GM12878 (cell line): ENCODE measurements at regions not wholly inside any gene's neighbourhood (a gene's known extent, or its start where the extent isn't known, plus 50 kb on each side); places are given as distances from the start of the nearest gene placed in this dataset.

Source experiments
- ATAC-seq: fragments of 200-7000 bp; cut with Tn5 transposase; 3 replicates; pipeline ENCODE4 v1.9.1; 2020; ENCODE audit warnings: mild to moderate bottlenecking, moderate library complexity
- BruUV-seq: library from RNA; stranded (reverse); fragments of 400-500 nt; replicated peaks from 2 replicates; lab custom pipeline; 2021; lab: Mats Ljungman, UMichigan
- CTCF ChIA-PET: fragments of 300-600 bp; sonication (Branson Sonifier 250); formaldehyde crosslinking; extraction: SDS; loops from one replicate; lab custom pipeline; 2021; ENCODE audit warnings: inconsistent platforms; lab: Yijun Ruan, JAX
- POLR2A ChIA-PET: fragments of 350-600 bp; formaldehyde crosslinking; extraction: SDS; loops from one replicate; lab custom pipeline; 2021; ENCODE audit warnings: inconsistent platforms; lab: Charles Lee
- RAD21 ChIA-PET: fragments of 300-600 bp; sonication (Branson Sonifier 250); formaldehyde crosslinking; loops from one replicate; lab custom pipeline; 2023; ENCODE audit warnings: antibody characterized with exemption; ENCODE audit not compliant: unreplicated experiment; lab: Charles Lee
- SMC1A ChIA-PET: fragments of 300-600 bp; sonication (Branson Sonifier 250); formaldehyde crosslinking; loops from one replicate; lab custom pipeline; 2023; ENCODE audit not compliant: unreplicated experiment, uncharacterized antibody; lab: Charles Lee
- DNase-seq: peaks from one replicate; pipeline ENCODE4 v3.0.0-alpha.2; 2011; ENCODE audit warnings: low read depth, low spot score
- FAIRE-seq: peaks from 3 replicates; lab custom pipeline; 2011; peaks lifted over from hg19 to GRCh38; lab: Jason Lieb, UNC
- H2AFZ ChIP-seq: 2 replicates; pipeline ENCODE4 v1.6.0; 2011; ENCODE audit warnings: low read depth, low read length, control low read depth; ENCODE audit not compliant: control insufficient read depth
- H3K27ac ChIP-seq: 2 replicates; pipeline ENCODE4 v1.5.1; 2011; ENCODE audit warnings: control low read depth; ENCODE audit not compliant: control insufficient read depth, insufficient read depth
- H3K27me3 ChIP-seq, 2 experiments: replicated peaks in 1 of 2; 2 replicates each; pipeline versions ENCODE4 v1.6.0 to v1.6.1; 2011; ENCODE audit warnings: low read length in 1 of 2; ENCODE audit not compliant: control insufficient read depth in 2 of 2, insufficient read depth in 2 of 2
- H3K36me3 ChIP-seq, 2 experiments: 2 replicates each; pipeline ENCODE4 v1.5.1; 2011; ENCODE audit warnings: low read length in 1 of 2; ENCODE audit not compliant: control insufficient read depth in 2 of 2, insufficient read depth in 2 of 2
- H3K4me1 ChIP-seq: 2 replicates; pipeline ENCODE4 v1.6.1; 2011; ENCODE audit warnings: mild to moderate bottlenecking, low read length, moderate library complexity, mixed read lengths; ENCODE audit not compliant: control insufficient read depth, insufficient read depth
- H3K4me2 ChIP-seq: 2 replicates; pipeline ENCODE4 v1.6.0; 2011; ENCODE audit warnings: control low read depth; ENCODE audit not compliant: control insufficient read depth, insufficient read depth
- H3K4me3 ChIP-seq: fragments of 200-600 bp; sonication (generic); 2 replicates; pipeline ENCODE4 v1.5.1; 2016
- H3K79me2 ChIP-seq: 2 replicates; pipeline ENCODE4 v1.6.0; 2011; ENCODE audit warnings: low read length; ENCODE audit not compliant: control insufficient read depth, insufficient read depth
- H3K9ac ChIP-seq: 2 replicates; pipeline ENCODE4 v1.8.0; 2011; ENCODE audit warnings: low read length, control low read depth, mixed read lengths; ENCODE audit not compliant: control insufficient read depth, insufficient read depth
- H3K9me3 ChIP-seq: replicated peaks from 3 replicates; pipeline ENCODE4 v1.5.1; 2011; ENCODE audit warnings: mild to moderate bottlenecking, low read length; ENCODE audit not compliant: control insufficient read depth, insufficient read depth
- H4K20me1 ChIP-seq: 2 replicates; pipeline ENCODE4 v1.6.0; 2011; ENCODE audit not compliant: control insufficient read depth, insufficient read depth
- CHD2 ChIP-seq: IDR thresholded peaks from 2 replicates; pipeline ENCODE4 v1.6.1; 2011; ENCODE audit warnings: low read depth, low read length, improper control_type of control experiment, borderline replicate concordance
- DPF2 ChIP-seq: fragments of 450-650 bp; IDR thresholded peaks from 2 replicates; pipeline ENCODE4 v1.6.1; 2017; ENCODE audit warnings: mild to moderate bottlenecking
- ETV6 ChIP-seq, 2 experiments: fragments of 450-650 bp in 1 of 2; IDR thresholded peaks in 1 of 2; conservative IDR thresholded peaks in 1 of 2; 2 replicates each; pipeline ENCODE4 v1.6.1; 2014; ENCODE audit warnings: antibody characterized with exemption in 1 of 2, borderline replicate concordance in 1 of 2, low read depth in 1 of 2, mild to moderate bottlenecking in 1 of 2, moderate library complexity in 1 of 2
- HDAC2 ChIP-seq: fragments of 200-600 bp; sonication (generic); IDR thresholded peaks from 2 replicates; pipeline ENCODE4 v1.6.1; 2017
- HSF1 ChIP-seq: fragments of 150-350 bp; IDR thresholded peaks from 2 replicates; pipeline ENCODE4 v1.6.1; 2014; ENCODE audit warnings: mild to moderate bottlenecking, low read depth, low read length
- IKZF1 ChIP-seq: fragments of 450-650 bp; conservative IDR thresholded peaks from 2 replicates; pipeline ENCODE4 v1.6.1; 2017; ENCODE audit warnings: antibody characterized with exemption, mild to moderate bottlenecking
- IKZF2 ChIP-seq, 2 experiments: fragments of 450-650 bp; IDR thresholded peaks; 2 replicates each; pipeline ENCODE4 v1.6.1; 2017; ENCODE audit warnings: mild to moderate bottlenecking in 2 of 2, moderate library complexity in 2 of 2
- IRF4 ChIP-seq: IDR thresholded peaks from 2 replicates; pipeline ENCODE4 v1.6.1; 2011; ENCODE audit warnings: low read depth, low read length
- PKNOX1 ChIP-seq: fragments of 450-650 bp; IDR thresholded peaks from 2 replicates; pipeline ENCODE4 v1.6.1; 2016; ENCODE audit warnings: mild to moderate bottlenecking
- PML ChIP-seq: IDR thresholded peaks from 2 replicates; pipeline ENCODE4 v1.6.1; 2012; ENCODE audit warnings: low read length, inconsistent platforms
- RFX5 ChIP-seq: IDR thresholded peaks from 2 replicates; pipeline ENCODE4 v1.6.1; 2011; ENCODE audit warnings: low read depth, low read length, improper control_type of control experiment
- ZBTB40 ChIP-seq: fragments of 450-650 bp; IDR thresholded peaks from 2 replicates; pipeline ENCODE4 v1.6.1; 2016; ENCODE audit warnings: mild to moderate bottlenecking, moderate library complexity, borderline replicate concordance
- WGBS: methylation state at CpG from one replicate; pipeline ENCODE4 v1.1.6; 2016; ENCODE audit warnings: low lambda C conversion rate; ENCODE audit not compliant: insufficient replicate concordance, insufficient coverage; ENCODE audit errors: missing lambda C conversion rate; 5-methylcytosine and 5-hydroxymethylcytosine counted together
- in situ Hi-C: fragments of 300-500 bp; cut with MboI; formaldehyde crosslinking; loops from 9 replicates; pipeline ENCODE4 v1.14.3; 2018; ENCODE audit warnings: mixed read lengths
- intact Hi-C: fragments of 100-400 bp; cut with micrococcal nuclease; formaldehyde crosslinking; loops from one replicate; pipeline ENCODE4 v1.14.2; 2022; ENCODE audit not compliant: unreplicated experiment
- TF ChIP-seq, protein P1 (sequence below): IDR thresholded peaks from 2 replicates; pipeline ENCODE4 v1.6.1; 2011; ENCODE audit warnings: low read depth, low read length, improper control_type of control experiment, borderline replicate concordance
- TF ChIP-seq, protein P2 (sequence below): fragments of 450-650 bp; formaldehyde crosslinking; IDR thresholded peaks from 2 replicates; pipeline ENCODE4 v1.4.0; 2022; ENCODE audit warnings: mild to moderate bottlenecking, moderate library complexity

GRCh38 chr13:50205581-50205980, 190.3 kb downstream of the KCNRG start:
- H3K4me1 ChIP-seq, result peaks cover 6% of the 10 kb centered on the region; the same call in 1 of the 2 replicates
- no peak overlapping the region for H3K4me3 ChIP-seq
- RAD21 ChIA-PET, result no interaction called here
- intact Hi-C loops, result no loop called here
- ATAC-seq, result no peak
- WGBS, result 35% methylated on average over 2 of the region's 2 CpGs
- no peak for FAIRE-seq
- no peaks in the 10 kb centered on the region for H4K20me1 ChIP-seq
- no peak for TF ChIP-seq RFX5
- TF ChIP-seq PML, result no peak
- no peak for TF ChIP-seq DPF2
- no peak for TF ChIP-seq HDAC2
- TF ChIP-seq, protein P1, sequence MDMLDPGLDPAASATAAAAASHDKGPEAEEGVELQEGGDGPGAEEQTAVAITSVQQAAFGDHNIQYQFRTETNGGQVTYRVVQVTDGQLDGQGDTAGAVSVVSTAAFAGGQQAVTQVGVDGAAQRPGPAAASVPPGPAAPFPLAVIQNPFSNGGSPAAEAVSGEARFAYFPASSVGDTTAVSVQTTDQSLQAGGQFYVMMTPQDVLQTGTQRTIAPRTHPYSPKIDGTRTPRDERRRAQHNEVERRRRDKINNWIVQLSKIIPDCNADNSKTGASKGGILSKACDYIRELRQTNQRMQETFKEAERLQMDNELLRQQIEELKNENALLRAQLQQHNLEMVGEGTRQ, result no peak
- TF ChIP-seq CHD2, result no peak
- TF ChIP-seq, protein P2, sequence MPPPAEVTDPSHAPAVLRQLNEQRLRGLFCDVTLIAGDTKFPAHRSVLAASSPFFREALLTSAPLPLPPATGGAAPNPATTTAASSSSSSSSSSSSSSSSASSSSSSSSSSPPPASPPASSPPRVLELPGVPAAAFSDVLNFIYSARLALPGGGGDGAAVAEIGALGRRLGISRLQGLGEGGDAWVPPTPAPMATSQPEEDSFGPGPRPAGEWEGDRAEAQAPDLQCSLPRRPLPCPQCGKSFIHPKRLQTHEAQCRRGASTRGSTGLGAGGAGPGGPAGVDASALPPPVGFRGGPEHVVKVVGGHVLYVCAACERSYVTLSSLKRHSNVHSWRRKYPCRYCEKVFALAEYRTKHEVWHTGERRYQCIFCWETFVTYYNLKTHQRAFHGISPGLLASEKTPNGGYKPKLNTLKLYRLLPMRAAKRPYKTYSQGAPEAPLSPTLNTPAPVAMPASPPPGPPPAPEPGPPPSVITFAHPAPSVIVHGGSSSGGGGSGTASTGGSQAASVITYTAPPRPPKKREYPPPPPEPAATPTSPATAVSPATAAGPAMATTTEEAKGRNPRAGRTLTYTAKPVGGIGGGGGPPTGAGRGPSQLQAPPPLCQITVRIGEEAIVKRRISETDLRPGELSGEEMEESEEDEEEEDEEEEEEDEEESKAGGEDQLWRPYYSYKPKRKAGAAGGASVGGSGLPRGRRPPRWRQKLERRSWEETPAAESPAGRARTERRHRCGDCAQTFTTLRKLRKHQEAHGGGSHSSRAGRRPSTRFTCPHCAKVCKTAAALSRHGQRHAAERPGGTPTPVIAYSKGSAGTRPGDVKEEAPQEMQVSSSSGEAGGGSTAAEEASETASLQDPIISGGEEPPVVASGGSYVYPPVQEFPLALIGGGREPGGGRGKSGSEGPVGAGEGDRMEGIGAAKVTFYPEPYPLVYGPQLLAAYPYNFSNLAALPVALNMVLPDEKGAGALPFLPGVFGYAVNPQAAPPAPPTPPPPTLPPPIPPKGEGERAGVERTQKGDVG (CRISPR knock-in tag), result no peak
- no peak for TF ChIP-seq PKNOX1
- TF ChIP-seq ETV6 (conservative IDR thresholded peaks at IDR 0.05 in 1 of 2, IDR thresholded peaks at IDR 0.05 in 1 of 2; ENCODE audit: borderline replicate concordance in 1 of 2, low read depth in 1 of 2), result no peak
- TF ChIP-seq HSF1, result no peak
- TF ChIP-seq IKZF2 (IDR thresholded peaks at IDR 0.05), result no peak
- no peak for TF ChIP-seq IRF4
- no peak for TF ChIP-seq IKZF1
- TF ChIP-seq ZBTB40, result no peak
- TF ChIP-seq, all 136 proteins: peak for 0
- no peak overlapping the region for H3K9ac ChIP-seq
- DNase-seq, result no peak
- peaks cover under 1% of the 10 kb centered on the region; the same call in 1 of the 3 replicates for H3K9me3 ChIP-seq
- CTCF ChIA-PET, result interaction anchor here (0.6 kb wide), 1 partner anchor 226 kb away, joined by 4 read pairs; no protein-coding TSS in a partner anchor
- H3K79me2 ChIP-seq, result no peaks in the 10 kb centered on the region
- no peaks in the 10 kb centered on the region for H3K36me3 ChIP-seq
- no peak overlapping the region for H2AFZ ChIP-seq
- POLR2A ChIA-PET, result no interaction called here
- BruUV-seq, result no TSS peak
- H3K27ac ChIP-seq, result no peak overlapping the region
- H3K27me3 ChIP-seq, result no peaks in the 10 kb centered on the region; a peak in 1 of 4 replicates
- SMC1A ChIA-PET, result no interaction called here
- in situ Hi-C loops, result no loop called here
- H3K4me2 ChIP-seq, result no peak overlapping the region
